SK-N-SH (cell line): ENCODE measurements at regions not wholly inside any gene's neighbourhood (a gene's known extent, or its start where the extent isn't known, plus 50 kb on each side); places are given as distances from the start of the nearest gene placed in this dataset.

ENCODE experiments used
- CTCF ChIA-PET: fragments of 300-600, 350-600 bp; formaldehyde crosslinking; extraction: SDS; loops from one replicate; lab custom pipeline; 2021; lab: Yijun Ruan, JAX
- POLR2A ChIA-PET: fragments of 350-600 bp; sonication (Branson Sonifier 250); formaldehyde crosslinking; extraction: SDS; loops from one replicate; lab custom pipeline; 2020; ENCODE audit warnings: antibody characterized with exemption, inconsistent platforms; lab: Yijun Ruan, JAX
- DNase-seq: peaks from one replicate; pipeline ENCODE4 v3.0.0; 2012
- H2AFZ ChIP-seq: fragments of 200-600 bp; sonication (generic); 2 replicates; pipeline ENCODE4 v1.8.1; 2016; ENCODE audit warnings: antibody characterized with exemption, mild to moderate bottlenecking, low read depth
- H3F3A ChIP-seq: fragments of 200-600 bp; sonication (generic); replicated peaks from 2 replicates; pipeline ENCODE3; 2016; ENCODE audit warnings: antibody characterized with exemption, mild to moderate bottlenecking; ENCODE audit not compliant: insufficient read depth
- H3K27ac ChIP-seq, 2 experiments: fragments of 200-500 bp in 1 of 2; fragments of 200-600 bp in 1 of 2; sonication (Bioruptor generic) in 1 of 2; sonication (generic), shearing (Covaris generic) in 1 of 2; 2 replicates each; pipeline versions ENCODE4 v1.5.1 to v1.6.1; 2014 to 2016; ENCODE audit warnings: low read depth in 2 of 2, inconsistent platforms in 1 of 2, low read length in 1 of 2, mild to moderate bottlenecking in 1 of 2, mixed read lengths in 1 of 2
- H3K27me3 ChIP-seq: fragments of 200-600 bp; sonication (generic), shearing (Covaris generic); 2 replicates; pipeline ENCODE4 v1.6.1; 2016; ENCODE audit warnings: mixed run types; ENCODE audit not compliant: insufficient read depth
- H3K36me3 ChIP-seq, 2 experiments: fragments of 200-500 bp in 1 of 2; fragments of 200-600 bp in 1 of 2; sonication (Bioruptor generic) in 1 of 2; sonication (generic) in 1 of 2; replicated peaks in 1 of 2; 2 replicates each; pipeline versions ENCODE3 to v1.5.1; 2014 to 2016; ENCODE audit warnings: low read length in 1 of 2, mild to moderate bottlenecking in 1 of 2; ENCODE audit not compliant: insufficient read depth in 2 of 2, control insufficient read depth in 1 of 2
- H3K4me1 ChIP-seq, 2 experiments: fragments of 200-500 bp in 1 of 2; fragments of 200-600 bp in 1 of 2; sonication (Bioruptor generic) in 1 of 2; sonication (generic), shearing (Covaris generic) in 1 of 2; 2 replicates each; pipeline versions ENCODE4 v1.5.1 to v1.6.1; 2014 to 2016; ENCODE audit warnings: low read depth in 1 of 2, low read length in 1 of 2, mixed run types in 1 of 2; ENCODE audit not compliant: insufficient read depth in 2 of 2, control insufficient read depth in 1 of 2
- H3K4me2 ChIP-seq: fragments of 200-600 bp; sonication (generic), shearing (Covaris generic); 2 replicates; pipeline ENCODE4 v1.6.1; 2017; ENCODE audit warnings: mixed run types
- H3K4me3 ChIP-seq, 2 experiments: fragments of 200-500 bp in 1 of 2; fragments of 200-600 bp in 1 of 2; sonication (Bioruptor generic) in 1 of 2; sonication (generic), shearing (Covaris generic) in 1 of 2; 2 replicates each; pipeline versions ENCODE4 v1.5.1 to v1.8.1; 2014 to 2016; ENCODE audit warnings: low read depth in 2 of 2, inconsistent platforms in 1 of 2, low read length in 1 of 2, mild to moderate bottlenecking in 1 of 2, mixed read lengths in 1 of 2, moderate library complexity in 1 of 2
- H3K79me2 ChIP-seq: fragments of 200-600 bp; sonication (generic); 2 replicates; pipeline ENCODE4 v1.8.1; 2017; ENCODE audit warnings: mild to moderate bottlenecking; ENCODE audit not compliant: insufficient read depth
- H3K9ac ChIP-seq: fragments of 200-600 bp; sonication (generic); 2 replicates; pipeline ENCODE4 v1.6.1; 2017; ENCODE audit warnings: mixed run types
- H3K9me2 ChIP-seq: fragments of 200-600 bp; sonication (generic); 2 replicates; pipeline ENCODE4 v1.6.1; 2017; ENCODE audit warnings: mixed run types
- H3K9me3 ChIP-seq: fragments of 200-600 bp; sonication (generic); 2 replicates; pipeline ENCODE4 v1.6.1; 2017; ENCODE audit warnings: mixed run types, mild to moderate bottlenecking, moderate library complexity
- H4K20me1 ChIP-seq: fragments of 200-600 bp; sonication (generic); 2 replicates; pipeline ENCODE4 v1.6.1; 2017; ENCODE audit warnings: mild to moderate bottlenecking, mixed run types; ENCODE audit not compliant: insufficient read depth
- CHD2 ChIP-seq: fragments of 150-350 bp; IDR thresholded peaks from 2 replicates; pipeline ENCODE4 v1.6.1; 2018; ENCODE audit warnings: low read length; ENCODE audit not compliant: partially characterized antibody
- ELF1 ChIP-seq: IDR thresholded peaks from 2 replicates; pipeline ENCODE4 v1.4.0; 2012
- FOXJ3 ChIP-seq: sonication (generic); formaldehyde crosslinking; IDR thresholded peaks from 2 replicates; pipeline ENCODE4 v1.5.1; 2020; ENCODE audit warnings: mild to moderate bottlenecking, missing genetic modification reagents
- FOXM1 ChIP-seq: IDR thresholded peaks from 2 replicates; pipeline ENCODE4 v1.4.0; 2012; ENCODE audit warnings: low read depth, mild to moderate bottlenecking
- GABPA ChIP-seq: IDR thresholded peaks from 2 replicates; pipeline ENCODE4 v1.4.0; 2012; ENCODE audit warnings: low read depth, mild to moderate bottlenecking
- GATA2 ChIP-seq: sonication (generic); formaldehyde crosslinking; IDR thresholded peaks from 2 replicates; pipeline ENCODE4 v1.5.0; 2020; ENCODE audit warnings: mild to moderate bottlenecking, missing genetic modification reagents
- IRF3 ChIP-seq: fragments of 150-350 bp; IDR thresholded peaks from 2 replicates; pipeline ENCODE4 v1.6.1; 2016; ENCODE audit warnings: mild to moderate bottlenecking, low read depth, low read length
- JUND ChIP-seq: IDR thresholded peaks from 2 replicates; pipeline ENCODE4 v1.4.0; 2012
- MEF2A ChIP-seq: IDR thresholded peaks from 2 replicates; pipeline ENCODE4 v1.4.0; 2012; ENCODE audit warnings: low read depth, borderline replicate concordance
- RAD21 ChIP-seq: IDR thresholded peaks from 2 replicates; pipeline ENCODE4 v1.6.1; 2012; ENCODE audit warnings: mild to moderate bottlenecking, low read length
- RCOR1 ChIP-seq: fragments of 150-350 bp; IDR thresholded peaks from 2 replicates; pipeline ENCODE4 v1.6.1; 2017; ENCODE audit warnings: antibody characterized with exemption, low read length
- SIN3A ChIP-seq: IDR thresholded peaks from 2 replicates; pipeline ENCODE4 v1.6.1; 2012; ENCODE audit warnings: low read depth, mild to moderate bottlenecking, low read length, moderate library complexity, borderline replicate concordance
- SMC3 ChIP-seq: IDR thresholded peaks from 2 replicates; pipeline ENCODE4 v1.6.1; 2012; ENCODE audit warnings: low read depth, low read length, improper control_type of control experiment
- TCF12 ChIP-seq: IDR thresholded peaks from 2 replicates; pipeline ENCODE4 v1.4.0; 2012
- WGBS: methylation state at CpG from one replicate; pipeline ENCODE4 v1.1.6; 2017; ENCODE audit warnings: low lambda C conversion rate; 5-methylcytosine and 5-hydroxymethylcytosine counted together

GRCh38 chr2:109066917-109067597, 61.9 kb upstream of the SH3RF3 start:
- H3K9ac ChIP-seq = no peak overlapping the region
- H3K27me3 ChIP-seq = peaks cover 5% of the 10 kb centered on the region; the same call in 1 of the 2 replicates
- WGBS = 74% methylated on average over 18 of the region's 19 CpGs
- H3K79me2 ChIP-seq = no peaks in the 10 kb centered on the region
- no peak overlapping the region for H2AFZ ChIP-seq
- H3K36me3 ChIP-seq = no peaks in the 10 kb centered on the region
- TF ChIP-seq IRF3 = no peak
- no peak for TF ChIP-seq RCOR1
- TF ChIP-seq TCF12 = no peak
- no peak for TF ChIP-seq SIN3A
- no peak for TF ChIP-seq GATA2
- no peak for TF ChIP-seq GABPA
- TF ChIP-seq ELF1 = no peak
- peaks cover 0 to 4% of the 10 kb centered on the region in 2 experiments; a peak in 1 of 4 replicates for H3K4me1 ChIP-seq
- H3K9me2 ChIP-seq = no peaks in the 10 kb centered on the region
- H4K20me1 ChIP-seq = no peaks in the 10 kb centered on the region
- H3K4me2 ChIP-seq = no peak overlapping the region
- no peaks in the 10 kb centered on the region for H3F3A ChIP-seq
- ChIA-PET CTCF (interaction anchor here (1.0 kb wide), 1 partner anchor 10 kb away, joined by 3 read pairs; no protein-coding TSS in a partner anchor), POLR2A (no interaction called here)
- no peak overlapping the region for H3K27ac ChIP-seq
- no peak for DNase-seq
- no peaks in the 10 kb centered on the region for H3K9me3 ChIP-seq
- H3K4me3 ChIP-seq = no peak overlapping the region

- Histone ChIP-seq H3K27me3 (peaks cover 5% of the 10 kb centered on the region; the same call in 1 of the 2 replicates), H4K20me1 (no peaks in the 10 kb centered on the region), H3K9me3 (no peaks in the 10 kb centered on the region), H3K9me2 (no peaks in the 10 kb centered on the region), H3K9ac (no peak overlapping the region), H3K79me2 (no peaks in the 10 kb centered on the region), H3K27ac (no peak overlapping the region), H3K4me3 (no peak overlapping the region), H3K4me2 (no peak overlapping the region), H3K4me1 (peaks cover 0 to 4% of the 10 kb centered on the region in 2 experiments; a peak in 1 of 4 replicates), H3K36me3 (no peaks in the 10 kb centered on the region), H2AFZ (no peak overlapping the region), H3F3A (no peaks in the 10 kb centered on the region)
- ChIA-PET CTCF (interaction anchor here (1.0 kb wide), 1 partner anchor 10 kb away, joined by 3 read pairs; no protein-coding TSS in a partner anchor), POLR2A (no interaction called here)
- no peak for DNase-seq
- WGBS = 83% methylated on average over 7 of the region's 7 CpGs
- no peak for TF ChIP-seq FOXM1
- no peak for TF ChIP-seq RAD21
- TF ChIP-seq SMC3 = no peak
- no peak for TF ChIP-seq JUND
- TF ChIP-seq FOXJ3 (CRISPR knock-in tag) = no peak
- no peak for TF ChIP-seq MEF2A
- no peak for TF ChIP-seq CHD2
- no peak for TF ChIP-seq RCOR1
Measured at GRCh38 chr2:109066501-109066900, 62.5 kb upstream of the SH3RF3 start.
